Lower leg skin (tissue), 4 donors: ENCODE measurements at regions not wholly inside any gene's neighbourhood (a gene's known extent, or its start where the extent isn't known, plus 50 kb on each side); places are given as distances from the start of the nearest gene placed in this dataset.

Experiments used
- DNase-seq, 2 donors: peaks; one replicate each; pipeline ENCODE4 v3.0.0-alpha.2; 2019; ENCODE audit warnings: low spot score in 2 of 2
- H3K4me3 ChIP-seq: fragments of 200-600 bp; sonication (generic); 2 replicates; pipeline ENCODE4 v1.5.1; 2017; ENCODE audit warnings: mild to moderate bottlenecking, low read depth; ENCODE audit not compliant: poor library complexity, severe bottlenecking
- POLR2A ChIP-seq, 2 donors: fragments of 450-650 bp; IDR thresholded peaks; one replicate each; pipeline ENCODE4 v1.6.1; 2016 to 2017; ENCODE audit warnings: antibody characterized with exemption in 2 of 2, mild to moderate bottlenecking in 1 of 2, moderate library complexity in 1 of 2
- WGBS, 2 donors: methylation state at CpG; one replicate each; pipeline ENCODE4 v1.1.5; 2018; 5-methylcytosine and 5-hydroxymethylcytosine counted together
- intact Hi-C: fragments of 100-400 bp; cut with DNase I; formaldehyde crosslinking; loops from one replicate; pipeline ENCODE4 v1.15.0; 2023; ENCODE audit warnings: low total_unique reads
- TF ChIP-seq, protein P1 (sequence below), 3 donors: fragments of 450-650 bp; IDR thresholded peaks; one replicate each; pipeline ENCODE4 v1.5.1; 2016; ENCODE audit warnings: antibody characterized with exemption in 3 of 3, mild to moderate bottlenecking in 3 of 3, moderate library complexity in 2 of 3

DNA sequence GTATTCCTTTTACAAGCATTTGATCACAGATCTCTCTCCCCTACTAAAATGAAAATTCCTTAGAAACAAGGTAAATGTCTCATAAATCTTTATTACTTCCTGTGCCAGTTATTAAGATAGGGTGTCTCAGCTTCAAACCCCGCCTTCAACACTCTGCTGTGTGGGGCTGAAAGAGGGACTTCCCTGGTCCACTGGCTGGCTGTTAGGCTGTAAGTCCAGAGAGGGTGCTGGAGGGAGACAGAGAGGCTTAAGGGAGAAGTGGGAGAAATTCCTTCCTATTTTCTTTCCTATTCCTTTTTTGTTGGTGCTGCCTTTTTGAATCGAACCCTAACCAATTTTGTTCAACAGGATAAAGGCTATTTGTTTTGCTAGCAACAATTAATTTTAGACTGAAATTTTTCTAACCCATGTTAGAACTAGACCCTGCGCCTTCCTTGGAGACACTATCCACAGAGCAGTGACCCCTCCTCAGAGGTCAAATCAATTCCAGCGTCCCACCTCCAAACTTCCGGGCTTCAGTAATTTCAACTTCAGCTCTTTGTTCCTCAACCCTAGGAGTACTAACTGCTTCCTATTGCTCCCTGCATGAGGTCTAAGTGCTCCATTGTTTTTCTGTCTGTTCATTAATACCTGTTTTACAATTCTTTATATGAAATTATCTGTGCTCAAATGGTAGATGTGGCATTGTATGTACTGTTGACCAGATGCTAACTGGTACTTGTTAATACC lies 207.5 kb upstream of the OPRM1 start:
- no peak for TF ChIP-seq POLR2A (IDR thresholded peaks at IDR 0.05)
- WGBS, 2 donors = 68 to 69% methylated on average over 5 of the region's 5 CpGs
- intact Hi-C loops = no loop called here
- no peak overlapping the region for H3K4me3 ChIP-seq
- no peak for DNase-seq

GRCh38 chr6:153817173-153817572 lies 221.9 kb upstream of the OPRM1 start:
- no peak for DNase-seq
- 69 to 77% methylated on average over 3 of the region's 3 CpGs for WGBS, 2 donors
- intact Hi-C loops = no loop called here
- no peak overlapping the region for H3K4me3 ChIP-seq
- TF ChIP-seq, protein P1, sequence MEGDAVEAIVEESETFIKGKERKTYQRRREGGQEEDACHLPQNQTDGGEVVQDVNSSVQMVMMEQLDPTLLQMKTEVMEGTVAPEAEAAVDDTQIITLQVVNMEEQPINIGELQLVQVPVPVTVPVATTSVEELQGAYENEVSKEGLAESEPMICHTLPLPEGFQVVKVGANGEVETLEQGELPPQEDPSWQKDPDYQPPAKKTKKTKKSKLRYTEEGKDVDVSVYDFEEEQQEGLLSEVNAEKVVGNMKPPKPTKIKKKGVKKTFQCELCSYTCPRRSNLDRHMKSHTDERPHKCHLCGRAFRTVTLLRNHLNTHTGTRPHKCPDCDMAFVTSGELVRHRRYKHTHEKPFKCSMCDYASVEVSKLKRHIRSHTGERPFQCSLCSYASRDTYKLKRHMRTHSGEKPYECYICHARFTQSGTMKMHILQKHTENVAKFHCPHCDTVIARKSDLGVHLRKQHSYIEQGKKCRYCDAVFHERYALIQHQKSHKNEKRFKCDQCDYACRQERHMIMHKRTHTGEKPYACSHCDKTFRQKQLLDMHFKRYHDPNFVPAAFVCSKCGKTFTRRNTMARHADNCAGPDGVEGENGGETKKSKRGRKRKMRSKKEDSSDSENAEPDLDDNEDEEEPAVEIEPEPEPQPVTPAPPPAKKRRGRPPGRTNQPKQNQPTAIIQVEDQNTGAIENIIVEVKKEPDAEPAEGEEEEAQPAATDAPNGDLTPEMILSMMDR (IDR thresholded peaks at IDR 0.05) = no peak
- no peak for TF ChIP-seq POLR2A (IDR thresholded peaks at IDR 0.05)

GRCh38 chr6:153816366-153816765 lies 222.7 kb upstream of the OPRM1 start:
- H3K4me3 ChIP-seq = no peak overlapping the region
- WGBS, 2 donors = 40 to 42% methylated on average over 3 of the region's 3 CpGs
- no peak for TF ChIP-seq POLR2A (IDR thresholded peaks at IDR 0.05)
- TF ChIP-seq, protein P1 (IDR thresholded peaks at IDR 0.05) = no peak
- intact Hi-C loops = no loop called here
- DNase-seq = no peak

GRCh38 chr6:153814136-153814535 lies 224.9 kb upstream of the OPRM1 start:
- 30 to 38% methylated on average over 1 of the region's 1 CpG for WGBS, 2 donors

DNA sequence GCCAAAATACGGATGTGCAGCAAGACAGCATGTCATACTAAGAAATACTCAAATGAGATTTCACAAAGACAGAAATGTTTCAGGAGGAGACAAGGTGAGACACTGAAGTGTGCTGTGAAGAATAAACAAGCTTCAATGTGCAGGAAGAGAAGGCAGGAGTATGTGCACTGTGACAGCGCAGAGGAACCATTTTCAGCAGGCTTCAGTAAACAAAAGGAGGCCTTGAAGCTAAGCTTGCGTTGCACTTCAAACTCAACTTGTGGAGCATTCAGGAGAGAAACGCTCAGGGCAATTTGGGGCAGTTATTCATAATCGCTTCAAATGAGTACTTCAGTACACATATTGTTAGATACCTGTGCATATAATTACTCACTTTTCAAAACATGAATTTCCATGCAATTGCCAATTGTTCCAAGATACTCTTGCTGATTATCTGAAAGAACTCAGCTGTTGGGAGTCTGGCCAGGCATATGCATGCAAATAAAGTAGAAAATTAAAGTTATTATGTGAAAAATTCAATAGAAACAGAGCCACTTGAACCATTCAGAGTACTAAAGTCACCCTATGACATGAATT lies 234.2 kb upstream of the OPRM1 start:
- DNase-seq = no peak
- intact Hi-C loops = no loop called here
- 71 to 84% methylated on average over 5 of the region's 5 CpGs for WGBS, 2 donors
- TF ChIP-seq POLR2A (IDR thresholded peaks at IDR 0.05) = no peak
- TF ChIP-seq, protein P1 (IDR thresholded peaks at IDR 0.05) = no peak
- H3K4me3 ChIP-seq = no peak overlapping the region

More at GRCh38 chr6:153814136-153814535, 224.9 kb upstream of the OPRM1 start:
- intact Hi-C loops = no loop called here
- DNase-seq = no peak
- no peak overlapping the region for H3K4me3 ChIP-seq
- TF ChIP-seq POLR2A (IDR thresholded peaks at IDR 0.05) = no peak
- TF ChIP-seq, protein P1 (IDR thresholded peaks at IDR 0.05) = no peak

DNA sequence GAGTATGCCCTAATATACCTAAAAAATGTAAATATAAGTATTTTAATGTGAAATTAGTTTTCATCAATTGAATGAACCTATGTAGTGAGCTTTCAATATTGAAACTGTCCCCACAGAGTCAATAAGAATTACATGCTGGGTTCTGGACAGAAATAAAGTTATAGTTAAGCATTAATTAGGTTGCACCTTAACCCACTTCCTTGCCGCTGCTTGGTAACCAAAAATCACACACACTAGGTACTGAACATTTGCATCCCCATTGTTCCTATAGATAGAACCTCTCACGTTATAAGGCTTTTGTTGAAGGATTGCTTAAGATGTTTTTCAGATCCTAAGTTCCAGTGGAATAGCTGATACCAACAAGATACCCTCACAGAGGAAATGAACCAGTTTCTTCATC lies 237.1 kb upstream of the OPRM1 start:
- intact Hi-C loops = no loop called here
- TF ChIP-seq, protein P1 (IDR thresholded peaks at IDR 0.05) = no peak
- TF ChIP-seq POLR2A (IDR thresholded peaks at IDR 0.05) = no peak
- H3K4me3 ChIP-seq = no peak overlapping the region
- 46 to 87% methylated on average over 2 of the region's 2 CpGs for WGBS, 2 donors
- no peak for DNase-seq
